ENCODE measurements at regions not wholly inside any gene's neighbourhood (a gene's known extent, or its start where the extent isn't known, plus 50 kb on each side); places are given as distances from the start of the nearest gene placed in this dataset.

DNA sequence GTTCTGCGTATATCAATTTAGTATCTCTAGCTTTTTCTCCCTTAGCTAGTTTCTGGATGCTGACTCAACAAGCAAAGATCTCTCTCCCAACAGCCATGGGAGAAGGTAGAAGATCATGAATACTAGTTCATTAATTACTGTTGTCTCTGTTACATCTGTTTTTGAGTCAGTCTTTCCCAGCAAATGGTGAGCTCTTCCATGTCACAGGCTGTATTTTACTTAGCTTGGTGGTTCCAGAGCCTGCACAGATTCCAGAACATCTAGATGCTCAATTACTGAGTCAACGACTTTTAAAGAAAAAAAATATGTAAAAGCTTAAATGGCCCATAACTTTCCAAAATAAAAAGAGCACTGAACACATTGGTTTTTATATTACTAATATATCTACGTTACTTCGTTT, 307.2 kb downstream of the NSG2 start:
- TF ChIP-seq POLR2A (IDR thresholded peaks at IDR 0.05; ENCODE audit: low read depth, low read length): no peak
- TF ChIP-seq TAF1 (IDR thresholded peaks at IDR 0.05; ENCODE audit: borderline replicate concordance, low read depth, low read length): no peak
- no peak for TF ChIP-seq POLR2AphosphoS5 (IDR thresholded peaks at IDR 0.05; ENCODE audit: low read depth, low read length)

Data from GM12892 (cell line).